OCI-M1 (cell line): ENCODE measurements at regions not wholly inside any gene's neighbourhood (a gene's known extent, or its start where the extent isn't known, plus 50 kb on each side); places are given as distances from the start of the nearest gene placed in this dataset.
"Not testable (repeated sequence)": the region's sequence is repeated elsewhere in the genome, so short reads cannot be mapped to it uniquely, and the experiment has no call there.

Experiments
- DNase-seq: peaks from one replicate; lab custom pipeline; 2025; lab: John Stamatoyannopoulos, UW

GRCh38 chr7:55261386-55261770, 103.8 kb upstream of the LANCL2 start:
- no peak for DNase-seq

- DNase-seq = not testable (repeated sequence)
Measured at GRCh38 chr7:55265328-55265727, 99.8 kb upstream of the LANCL2 start.

GRCh38 chr7:55265836-55266642, 99.1 kb upstream of the LANCL2 start:
- no peak for DNase-seq

- peak; percentile 2 for DNase-seq
Measured at GRCh38 chr7:55271069-55271626, 94.0 kb upstream of the LANCL2 start.

GRCh38 chr7:55271661-55272060, 93.5 kb upstream of the LANCL2 start:
- no peak for DNase-seq

GRCh38 chr7:55272328-55272727, 92.8 kb upstream of the LANCL2 start:
- no peak for DNase-seq

- DNase-seq = no peak
Measured at GRCh38 chr7:55273186-55273980, 91.8 kb upstream of the LANCL2 start.

GRCh38 chr7:55274156-55274555, 91.0 kb upstream of the LANCL2 start:
- DNase-seq = no peak

- DNase-seq = no peak
Measured at GRCh38 chr7:55275291-55276200, 89.6 kb upstream of the LANCL2 start.

GRCh38 chr7:55276572-55277295, 88.4 kb upstream of the LANCL2 start:
- DNase-seq = no peak

- no peak for DNase-seq
Measured at GRCh38 chr7:55277916-55278315, 87.2 kb upstream of the LANCL2 start.

- no peak for DNase-seq
Measured at GRCh38 chr7:55278321-55278720, 86.8 kb upstream of the LANCL2 start.

- no peak for DNase-seq
Measured at GRCh38 chr7:55279080-55279845, 85.9 kb upstream of the LANCL2 start.

- DNase-seq = peak; percentile 67
Measured at GRCh38 chr7:55280031-55280454, 85.1 kb upstream of the LANCL2 start.

GRCh38 chr7:55285665-55286064, 79.5 kb upstream of the LANCL2 start:
- no peak for DNase-seq

- no peak for DNase-seq
Measured at GRCh38 chr7:55286666-55287065, 78.5 kb upstream of the LANCL2 start.

- no peak for DNase-seq
Measured at GRCh38 chr7:55288070-55288824, 76.9 kb upstream of the LANCL2 start.

- no peak for DNase-seq
Measured at GRCh38 chr7:55296070-55296469, 69.1 kb upstream of the LANCL2 start.

GRCh38 chr7:55299273-55299967, 65.7 kb upstream of the LANCL2 start:
- DNase-seq = no peak
